ENCODE measurements at regions not wholly inside any gene's neighbourhood (a gene's known extent, or its start where the extent isn't known, plus 50 kb on each side); places are given as distances from the start of the nearest gene placed in this dataset.
"Not testable (repeated sequence)": the region's sequence is repeated elsewhere in the genome, so short reads cannot be mapped to it uniquely, and the experiment has no call there.

DNA sequence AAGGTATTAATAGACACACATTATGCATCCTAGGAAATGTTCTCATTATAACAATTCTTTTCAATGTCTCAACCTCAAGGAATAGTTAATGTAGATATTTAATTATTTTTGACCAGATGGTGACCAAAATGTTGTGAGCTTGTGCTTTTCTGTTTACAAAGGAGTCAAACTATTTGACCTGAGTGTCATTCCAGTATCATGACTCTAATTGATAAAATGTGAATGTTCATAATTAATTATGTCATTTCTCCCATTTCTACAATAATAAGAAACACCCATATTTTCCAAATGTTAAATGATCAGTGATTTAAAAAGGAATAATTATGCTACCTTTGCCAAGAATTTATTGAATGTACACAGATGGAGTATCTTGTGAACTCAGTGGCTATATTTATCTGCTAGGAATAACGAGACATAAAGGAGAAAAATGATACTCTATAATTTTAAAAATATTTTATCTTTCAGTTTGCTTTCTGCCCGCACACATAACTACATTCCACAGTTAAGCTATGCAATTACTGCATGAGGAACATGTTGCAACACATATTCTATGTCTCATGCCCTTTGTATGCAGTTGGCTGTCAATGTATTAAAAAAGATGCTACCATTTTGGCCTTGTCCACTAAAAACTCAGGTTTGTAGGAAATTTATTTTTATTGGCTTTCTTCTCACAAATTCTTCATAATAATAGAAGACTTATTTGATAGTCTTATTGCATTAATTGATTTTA lies 376.7 kb upstream of the CCDC179 start:
- no peak for DNase-seq

- DNase-seq, result no peak
Observed at GRCh38 chr11:23252426-23252825, 392.2 kb upstream of the CCDC179 start.

GRCh38 chr11:23257088-23257487 lies 396.8 kb upstream of the CCDC179 start:
- DNase-seq, result no peak

DNA sequence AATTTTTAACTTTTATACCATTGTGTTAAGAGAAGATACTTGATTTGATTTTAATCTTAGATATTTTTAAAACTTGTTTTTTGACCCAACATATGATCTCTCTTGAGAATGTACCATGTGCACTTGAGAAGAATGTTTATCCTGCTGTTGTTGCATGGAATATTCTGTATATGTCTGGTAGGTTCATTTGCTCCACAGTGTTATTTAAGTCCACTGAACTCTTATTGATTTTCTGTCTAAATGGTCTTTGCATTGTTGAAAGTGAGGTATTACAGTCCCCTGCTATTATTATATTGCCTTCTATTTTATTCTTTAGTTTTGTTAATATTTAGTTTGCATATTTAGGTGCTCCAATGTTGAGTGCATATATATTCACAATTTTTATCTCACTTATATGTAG lies 397.3 kb upstream of the CCDC179 start:
- DNase-seq, result no peak

DNA sequence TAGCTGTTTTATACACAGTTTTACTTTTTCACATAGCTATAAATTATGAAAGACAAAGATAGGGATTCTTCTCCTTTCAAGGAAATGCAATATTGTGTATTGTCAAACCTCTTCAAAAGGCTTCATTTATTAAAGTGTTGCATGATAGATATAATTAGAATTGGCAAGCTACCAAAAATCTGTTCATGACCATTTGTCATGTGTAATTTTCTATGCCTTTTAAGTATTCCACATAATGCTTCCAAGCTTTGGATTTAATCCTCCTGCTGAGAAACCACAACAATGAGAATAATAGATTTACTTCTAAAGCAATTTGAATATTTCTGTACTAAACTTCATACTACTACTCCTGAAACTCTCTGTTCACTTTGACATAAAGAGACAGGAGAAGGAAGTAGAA lies 403.2 kb upstream of the CCDC179 start:
- DNase-seq, result no peak

- no peak for DNase-seq
Observed at GRCh38 chr11:23272095-23272494, 411.8 kb upstream of the CCDC179 start.

- no peak for DNase-seq
Observed at GRCh38 chr11:23278121-23278520, 417.8 kb upstream of the CCDC179 start.

- no peak for DNase-seq
Observed at GRCh38 chr11:23280088-23280487, 419.8 kb upstream of the CCDC179 start.

DNA sequence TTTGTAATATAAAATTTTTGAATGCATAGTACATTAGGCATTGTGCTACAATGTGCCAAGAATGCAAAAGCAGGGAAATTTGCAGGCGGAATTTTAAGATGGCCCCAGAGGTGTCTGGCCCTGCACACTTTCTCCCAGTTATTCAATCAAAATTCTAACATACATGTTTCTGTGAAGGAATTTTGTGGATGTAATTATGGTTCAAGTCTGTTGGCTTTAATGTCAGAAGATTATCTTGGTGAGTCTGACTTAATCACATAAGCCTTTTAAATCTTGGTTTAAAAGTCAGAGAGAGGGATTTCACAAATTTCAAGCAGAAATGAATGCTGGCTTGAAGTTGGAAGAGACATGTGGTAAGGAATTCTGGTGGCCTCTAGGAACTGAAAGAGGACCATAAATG lies 423.4 kb upstream of the CCDC179 start:
- no peak for DNase-seq

- no peak for DNase-seq
Observed at GRCh38 chr11:23284631-23285030, 424.4 kb upstream of the CCDC179 start.

GRCh38 chr11:23288003-23288783 lies 427.9 kb upstream of the CCDC179 start:
- DNase-seq, result no peak

DNA sequence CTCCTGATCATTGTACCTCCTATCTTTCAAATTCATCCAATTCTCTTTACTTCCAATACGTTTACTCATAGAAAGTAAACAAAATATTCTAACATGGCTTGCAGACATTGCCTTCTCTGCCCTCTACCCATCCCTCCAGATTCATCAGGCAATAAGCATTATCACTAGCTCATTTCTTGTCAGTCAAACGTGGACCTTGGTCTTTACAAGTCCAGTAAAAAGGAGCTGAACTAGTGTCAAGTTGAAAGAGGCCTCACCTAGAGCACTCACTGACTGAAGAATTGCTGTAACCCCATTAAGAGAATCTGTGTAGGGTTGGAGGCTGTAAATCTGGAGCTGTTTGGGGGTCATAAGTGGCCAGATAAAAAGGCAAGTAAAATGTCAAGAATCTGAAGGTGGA lies 435.0 kb upstream of the CCDC179 start:
- no peak for DNase-seq

DNA sequence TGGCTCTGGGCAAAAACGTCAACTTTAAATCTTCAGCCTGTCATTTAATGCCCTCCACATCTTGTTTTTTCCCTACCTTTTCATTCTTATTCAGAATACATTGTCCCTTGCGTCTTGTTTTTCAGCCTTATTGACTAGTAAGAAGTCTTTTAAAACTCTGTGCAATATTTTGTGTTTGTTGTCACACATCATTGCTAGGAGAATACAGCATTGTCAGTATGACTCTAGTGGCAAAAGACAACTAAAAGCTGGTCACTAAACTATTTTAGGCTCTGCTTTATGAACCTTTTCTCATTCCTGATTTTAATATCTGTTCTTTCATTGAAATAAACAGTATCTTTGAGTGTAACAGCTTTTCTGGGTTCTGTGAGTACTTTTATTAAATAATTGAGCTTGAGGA lies 447.8 kb upstream of the CCDC179 start:
- no peak for DNase-seq

- DNase-seq, result no peak
Observed at GRCh38 chr11:23310276-23310675, 450.0 kb upstream of the CCDC179 start.

DNA sequence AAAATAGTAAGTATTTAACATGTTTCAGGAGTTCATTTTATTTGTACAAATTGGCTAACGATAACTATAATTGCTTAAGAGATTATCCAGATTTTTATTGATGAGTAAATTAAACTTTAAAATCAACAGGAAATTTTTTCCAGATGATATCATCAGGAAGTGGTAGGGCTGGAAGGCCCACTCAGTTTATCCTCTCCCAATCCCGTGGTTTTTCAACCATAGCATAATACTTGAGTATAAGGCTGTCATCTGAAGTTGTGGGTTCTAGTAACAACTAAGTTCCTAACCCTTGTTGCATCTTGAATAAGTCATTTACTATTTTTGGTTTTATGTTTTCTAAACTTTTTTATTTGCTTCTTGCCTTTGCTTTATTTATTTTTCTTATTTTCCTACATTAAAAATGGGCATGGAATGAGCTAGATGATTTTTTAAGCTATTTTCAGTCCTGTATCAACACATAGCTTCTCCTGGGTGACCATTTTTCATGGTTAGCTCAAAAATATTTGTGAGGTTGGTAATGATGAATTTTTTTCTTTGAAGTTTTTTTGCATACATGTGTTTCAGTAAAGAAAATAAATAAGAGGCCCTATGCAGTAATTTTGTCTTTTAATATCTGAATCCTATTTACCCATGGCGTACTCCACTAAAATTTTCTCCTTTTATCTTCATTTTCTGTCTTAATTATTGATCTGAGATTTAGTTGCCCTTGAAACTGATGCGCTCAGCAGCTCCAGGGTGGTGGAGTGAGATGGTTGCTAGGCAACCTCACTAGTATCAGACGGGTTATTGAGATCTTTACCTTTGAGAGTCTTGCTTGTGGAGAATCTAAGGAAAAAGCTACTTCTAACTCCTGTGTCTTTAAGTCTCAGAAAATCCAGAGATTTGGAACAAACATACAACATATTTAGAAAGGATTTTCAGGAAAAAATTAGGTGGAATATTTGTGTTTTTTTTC lies 452.0 kb upstream of the CCDC179 start:
- DNase-seq, result no peak

DNA sequence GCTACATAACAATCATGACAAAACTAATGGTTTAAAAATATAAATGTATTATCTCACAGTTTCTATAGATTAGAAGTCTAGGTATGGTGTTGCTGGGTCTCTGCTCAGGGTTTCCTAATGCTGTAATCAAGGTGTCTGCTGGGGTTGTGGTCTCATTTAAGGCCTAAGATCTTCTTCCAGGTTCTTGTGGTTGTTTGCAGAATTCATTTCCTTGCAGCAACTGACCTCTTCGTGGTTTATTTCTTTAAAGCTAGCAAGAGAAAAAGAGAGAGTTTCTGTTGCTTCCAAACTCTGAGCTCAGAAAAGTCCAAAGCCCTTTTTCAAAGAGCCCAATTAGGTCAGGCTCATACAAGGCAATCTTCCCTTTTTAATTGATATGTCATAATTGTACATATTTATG lies 452.7 kb upstream of the CCDC179 start:
- no peak for DNase-seq

- DNase-seq, result no peak
Observed at GRCh38 chr11:23314162-23314561, 453.9 kb upstream of the CCDC179 start.

GRCh38 chr11:23315286-23315685 lies 455.0 kb upstream of the CCDC179 start:
- no peak for DNase-seq

- no peak for DNase-seq
Observed at GRCh38 chr11:23317816-23318215, 457.5 kb upstream of the CCDC179 start.

DNA sequence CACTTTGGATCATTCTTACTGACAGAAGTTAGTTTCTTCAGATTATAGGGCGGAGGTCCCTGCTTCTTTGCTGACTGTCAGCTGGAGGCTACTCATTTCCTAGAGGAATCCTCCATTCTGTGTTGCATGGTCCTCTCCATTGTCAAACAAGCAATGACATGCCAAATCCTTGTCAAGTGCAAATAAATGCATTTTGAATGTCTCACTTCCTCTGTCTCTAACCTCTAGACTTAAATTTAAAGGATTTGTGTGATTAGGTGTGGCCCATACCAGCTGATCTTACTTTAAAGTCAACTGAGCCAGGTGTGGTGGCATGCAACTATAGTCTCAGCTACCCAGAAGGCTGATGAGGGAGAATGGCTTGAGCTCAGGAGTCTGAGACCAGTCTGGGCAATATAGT lies 458.4 kb upstream of the CCDC179 start:
- DNase-seq, result no peak

- no peak for DNase-seq
Observed at GRCh38 chr11:23320131-23320530, 459.9 kb upstream of the CCDC179 start.

- DNase-seq, result not testable (repeated sequence)
Observed at GRCh38 chr11:23335586-23335985, 475.3 kb upstream of the CCDC179 start.
